ENCODE measurements at regions not wholly inside any gene's neighbourhood (a gene's known extent, or its start where the extent isn't known, plus 50 kb on each side); places are given as distances from the start of the nearest gene placed in this dataset.
"Not testable (repeated sequence)": the region's sequence is repeated elsewhere in the genome, so short reads cannot be mapped to it uniquely, and the experiment has no call there.

GRCh38 chr4:97309121-97309520, 834.2 kb downstream of the STPG2 start:
- H3K4me3 ChIP-seq (ENCODE audit: low read length) = no peak overlapping the region

GRCh38 chr4:97317201-97317600, 826.1 kb downstream of the STPG2 start:
- DNase-seq (ENCODE audit: low read depth, low spot score) = no peak
- H3K4me3 ChIP-seq (ENCODE audit: low read length) = no peak overlapping the region

More at GRCh38 chr4:97309121-97309520, 834.2 kb downstream of the STPG2 start:
- DNase-seq (ENCODE audit: low read depth, low spot score) = no peak

DNA sequence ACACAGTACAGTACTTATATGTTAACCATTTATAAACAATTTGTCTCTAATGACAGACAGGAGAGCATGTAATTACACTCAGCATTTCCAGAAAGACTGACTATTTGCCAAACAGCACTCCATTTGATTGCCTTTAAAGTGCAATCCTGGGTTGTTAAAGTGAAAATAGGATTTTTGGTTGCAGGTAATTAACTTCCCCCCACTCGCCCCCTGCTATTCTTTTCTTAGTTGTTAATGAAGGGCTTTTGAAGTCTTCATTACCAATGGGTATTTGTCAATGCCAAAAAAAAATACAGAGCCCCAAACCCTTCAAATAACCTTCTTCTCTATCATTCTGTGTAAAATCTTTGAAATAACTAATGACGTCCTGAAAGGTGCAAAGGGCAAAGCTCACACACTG, 825.6 kb downstream of the STPG2 start:
- H3K4me3 ChIP-seq (ENCODE audit: low read length) = no peak overlapping the region

DNA sequence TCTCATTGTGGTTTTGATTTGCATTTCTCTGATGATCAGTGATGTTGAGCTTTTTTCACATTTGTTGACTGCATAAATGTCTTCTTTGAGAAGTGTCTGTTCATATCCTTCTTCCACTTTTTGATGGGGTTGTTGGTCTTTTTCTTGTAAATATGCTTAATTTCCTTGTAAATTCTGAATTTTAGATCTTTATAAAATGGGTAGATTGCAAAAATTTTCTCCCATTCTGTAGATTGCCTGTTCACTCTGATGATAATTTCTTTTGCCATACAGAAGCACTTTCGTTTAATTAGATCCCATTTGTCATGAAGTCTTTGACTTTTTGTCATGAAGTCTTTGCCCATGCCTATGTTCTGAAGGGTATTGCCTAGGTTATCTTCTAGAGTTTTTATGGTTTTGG, 817.5 kb downstream of the STPG2 start:
- not testable (repeated sequence) for H3K4me3 ChIP-seq (ENCODE audit: low read length); DNase-seq (ENCODE audit: low read depth, low spot score)

More for the DNA sequence above, 825.6 kb downstream of the STPG2 start:
- DNase-seq (ENCODE audit: low read depth, low spot score) = no peak

- no peak for DNase-seq (ENCODE audit: low read depth, low spot score)
- H3K4me3 ChIP-seq (ENCODE audit: low read length) = no peak overlapping the region
These were observed 812.4 kb downstream of the STPG2 start for GRCh38 chr4:97330917-97331316.

GRCh38 chr4:97334348-97334747, 808.9 kb downstream of the STPG2 start:
- no peak for DNase-seq (ENCODE audit: low read depth, low spot score)
- H3K4me3 ChIP-seq (ENCODE audit: low read length) = no peak overlapping the region

- no peak for DNase-seq (ENCODE audit: low read depth, low spot score)
- H3K4me3 ChIP-seq (ENCODE audit: low read length) = no peak overlapping the region
These were observed 793.6 kb downstream of the STPG2 start for GRCh38 chr4:97349468-97350186.

DNA sequence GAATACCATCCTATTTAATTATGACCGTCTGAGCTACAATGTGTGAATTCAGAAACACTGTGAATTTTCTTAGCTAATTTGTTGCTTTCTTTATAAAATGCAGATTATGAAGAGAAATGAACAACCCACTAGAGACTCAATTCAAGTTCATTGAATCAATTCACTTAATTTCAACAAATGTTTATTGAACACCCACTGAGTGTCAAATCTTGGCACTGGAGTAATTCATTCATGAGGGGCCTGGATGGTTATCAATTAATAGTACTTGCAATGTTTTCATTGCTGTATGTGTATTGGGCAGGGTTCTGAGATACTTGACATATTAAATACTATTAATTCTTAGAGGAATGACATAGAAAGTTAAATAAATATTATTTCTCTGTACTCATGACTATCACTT, 789.4 kb downstream of the STPG2 start:
- no peak for DNase-seq (ENCODE audit: low read depth, low spot score)
- no peak overlapping the region for H3K4me3 ChIP-seq (ENCODE audit: low read length)

DNA sequence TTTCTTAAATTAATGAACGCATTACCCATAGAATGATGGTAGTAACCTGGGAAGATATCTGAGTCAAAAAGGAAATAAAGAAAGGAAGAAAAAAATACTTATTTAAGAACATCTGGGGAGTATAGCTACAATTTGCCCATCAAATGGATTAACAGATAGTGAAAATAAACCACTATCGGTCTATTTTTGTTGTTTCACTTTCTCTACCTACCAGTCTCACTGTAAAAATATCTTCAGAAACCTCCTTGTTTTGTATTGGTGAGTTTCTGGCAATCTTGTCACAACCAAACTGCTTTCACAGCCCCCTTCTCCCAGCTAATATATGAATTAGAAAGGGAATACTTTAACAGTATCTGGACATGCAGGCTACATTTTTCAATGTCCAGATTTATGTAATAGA, 783.5 kb downstream of the STPG2 start:
- no peak overlapping the region for H3K4me3 ChIP-seq (ENCODE audit: low read length)
- no peak for DNase-seq (ENCODE audit: low read depth, low spot score)

GRCh38 chr4:97360733-97361132, 782.5 kb downstream of the STPG2 start:
- no peak overlapping the region for H3K4me3 ChIP-seq (ENCODE audit: low read length)
- no peak for DNase-seq (ENCODE audit: low read depth, low spot score)

- no peak for DNase-seq (ENCODE audit: low read depth, low spot score)
- H3K4me3 ChIP-seq (ENCODE audit: low read length) = no peak overlapping the region
These were observed 775.4 kb downstream of the STPG2 start for GRCh38 chr4:97367878-97368277.

DNA sequence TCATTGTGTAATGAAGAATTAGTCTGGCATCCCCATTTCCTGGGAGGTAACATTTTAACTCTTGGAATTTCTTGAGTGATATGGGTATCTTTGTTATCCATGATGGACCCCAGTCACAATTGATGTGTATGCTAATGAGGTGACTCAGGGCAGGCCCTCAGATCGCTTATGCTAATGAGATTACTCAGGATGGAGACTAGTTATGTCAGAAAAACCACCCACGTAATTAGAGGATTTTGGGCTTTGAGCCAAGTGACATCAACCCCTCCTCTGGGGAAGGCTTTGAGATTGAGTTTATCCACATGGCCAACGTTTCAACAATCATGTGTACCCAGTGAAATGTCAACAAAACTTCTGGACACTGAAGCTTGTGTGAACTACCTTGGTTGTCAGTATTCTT, 772.7 kb downstream of the STPG2 start:
- no peak for DNase-seq (ENCODE audit: low read depth, low spot score)

DNA sequence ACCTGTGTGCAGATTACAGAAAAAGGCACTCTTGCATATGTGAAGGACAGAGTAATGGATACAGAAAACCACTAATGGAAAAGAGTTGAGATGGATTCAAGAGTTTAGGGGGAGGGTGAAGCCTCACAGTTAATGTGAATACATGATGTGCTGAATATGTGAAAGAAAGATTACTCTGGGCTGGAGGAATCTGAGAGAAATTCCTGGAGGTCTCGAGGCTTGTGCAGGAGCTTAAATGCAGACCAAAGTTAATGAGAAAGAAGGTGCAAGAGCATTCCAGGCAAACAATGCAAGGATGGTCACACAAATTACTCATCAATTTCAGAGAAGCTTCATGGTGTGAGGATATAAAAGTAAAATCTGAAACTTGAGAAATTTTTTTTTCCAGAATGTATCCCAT, 768.8 kb downstream of the STPG2 start:
- no peak for DNase-seq (ENCODE audit: low read depth, low spot score)
- H3K4me3 ChIP-seq (ENCODE audit: low read length) = no peak overlapping the region

More for the DNA sequence above, 772.7 kb downstream of the STPG2 start:
- H3K4me3 ChIP-seq (ENCODE audit: low read length) = no peak overlapping the region

GRCh38 chr4:97386969-97387368, 756.3 kb downstream of the STPG2 start:
- DNase-seq (ENCODE audit: low read depth, low spot score) = no peak
- no peak overlapping the region for H3K4me3 ChIP-seq (ENCODE audit: low read length)

GRCh38 chr4:97394653-97395052, 748.6 kb downstream of the STPG2 start:
- H3K4me3 ChIP-seq (ENCODE audit: low read length) = no peak overlapping the region
- DNase-seq (ENCODE audit: low read depth, low spot score) = no peak

DNA sequence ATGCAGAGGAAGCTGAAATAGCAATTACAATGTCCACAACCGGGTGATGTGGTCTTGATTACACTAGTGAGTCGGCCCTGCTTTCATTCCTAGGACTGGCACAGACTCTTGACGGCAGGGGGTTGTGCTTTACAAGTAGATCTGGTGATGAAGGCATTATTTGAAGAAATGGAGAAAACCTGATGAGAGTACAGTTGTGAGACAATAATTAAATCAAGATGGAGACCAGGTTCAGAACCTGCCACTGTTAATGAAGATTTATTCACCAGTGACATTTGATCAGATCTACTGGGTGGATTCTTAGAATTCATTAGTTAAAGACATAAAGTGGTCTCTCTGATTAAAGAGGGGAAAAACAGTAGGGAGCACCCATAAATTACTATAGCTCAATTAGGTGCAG, 747.2 kb downstream of the STPG2 start:
- no peak for DNase-seq (ENCODE audit: low read depth, low spot score)
- no peak overlapping the region for H3K4me3 ChIP-seq (ENCODE audit: low read length)

- DNase-seq (ENCODE audit: low read depth, low spot score) = no peak
- H3K4me3 ChIP-seq (ENCODE audit: low read length) = no peak overlapping the region
These were observed 746.7 kb downstream of the STPG2 start for GRCh38 chr4:97396605-97397004.

GRCh38 chr4:97404876-97405523, 738.3 kb downstream of the STPG2 start:
- H3K4me3 ChIP-seq (ENCODE audit: low read length) = no peak overlapping the region
- DNase-seq (ENCODE audit: low read depth, low spot score) = no peak

DNA sequence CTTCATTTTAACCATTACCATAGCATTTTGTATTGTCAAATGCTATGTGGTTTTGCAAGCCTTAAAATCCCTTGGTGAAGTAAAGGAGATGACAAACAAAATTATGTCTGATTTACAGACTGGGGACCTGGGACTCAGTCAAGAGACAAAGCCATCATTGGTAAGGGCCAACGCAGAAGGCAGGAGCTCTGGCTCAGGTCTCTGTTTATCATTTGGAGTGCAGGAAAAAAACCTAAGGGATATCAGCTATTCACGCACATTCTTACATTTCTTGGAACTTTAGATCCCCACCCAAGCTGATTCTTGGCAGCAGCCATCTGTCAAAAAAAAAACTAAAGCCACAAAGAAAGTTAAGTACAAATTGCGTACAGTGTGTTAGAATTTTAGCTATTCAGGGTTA, 731.9 kb downstream of the STPG2 start:
- H3K4me3 ChIP-seq (ENCODE audit: low read length) = no peak overlapping the region
- DNase-seq (ENCODE audit: low read depth, low spot score) = no peak

DNA sequence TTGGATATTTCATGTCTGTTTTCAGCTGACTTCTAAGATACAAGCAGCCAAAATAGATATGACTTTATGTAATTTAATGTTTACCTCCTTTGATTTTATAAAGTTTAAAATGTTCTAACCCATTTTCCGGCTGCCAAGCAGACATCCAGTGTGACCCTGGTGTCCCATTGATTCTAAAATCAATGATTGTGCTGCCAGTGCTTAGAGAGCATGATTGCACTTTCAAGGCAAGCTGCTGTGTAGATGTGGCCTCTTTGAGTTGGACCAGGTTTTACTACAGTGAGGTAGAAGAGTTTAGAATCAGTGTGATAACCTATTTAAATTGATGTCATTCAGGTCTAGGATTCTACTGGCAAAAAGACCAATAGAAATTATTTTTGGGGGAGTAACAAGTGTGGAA, 730.9 kb downstream of the STPG2 start:
- DNase-seq (ENCODE audit: low read depth, low spot score) = no peak
- H3K4me3 ChIP-seq (ENCODE audit: low read length) = no peak overlapping the region

DNA sequence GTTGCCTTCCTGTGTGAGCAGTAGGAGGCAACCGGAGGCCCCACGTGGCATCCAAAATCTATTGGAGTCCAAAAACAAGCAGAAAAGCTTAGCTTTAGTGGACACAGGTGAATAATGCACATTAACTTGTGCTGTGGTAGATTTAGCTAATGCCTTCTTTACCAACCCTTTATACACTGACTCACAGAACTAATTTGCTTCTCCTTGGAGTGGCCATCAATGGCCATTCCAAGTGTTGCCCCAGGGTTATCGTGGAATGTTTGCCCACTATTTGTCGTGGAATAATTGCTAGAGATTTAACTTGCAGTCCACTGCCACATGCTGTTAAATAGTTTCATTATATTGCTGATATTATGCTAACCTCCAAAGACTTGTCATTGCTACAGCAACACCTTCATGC, 729.1 kb downstream of the STPG2 start:
- no peak for DNase-seq (ENCODE audit: low read depth, low spot score)
- no peak overlapping the region for H3K4me3 ChIP-seq (ENCODE audit: low read length)

Data from Jurkat, Clone E6-1 (cell line).